ENCODE measurements at regions not wholly inside any gene's neighbourhood (a gene's known extent, or its start where the extent isn't known, plus 50 kb on each side); places are given as distances from the start of the nearest gene placed in this dataset.

DNA sequence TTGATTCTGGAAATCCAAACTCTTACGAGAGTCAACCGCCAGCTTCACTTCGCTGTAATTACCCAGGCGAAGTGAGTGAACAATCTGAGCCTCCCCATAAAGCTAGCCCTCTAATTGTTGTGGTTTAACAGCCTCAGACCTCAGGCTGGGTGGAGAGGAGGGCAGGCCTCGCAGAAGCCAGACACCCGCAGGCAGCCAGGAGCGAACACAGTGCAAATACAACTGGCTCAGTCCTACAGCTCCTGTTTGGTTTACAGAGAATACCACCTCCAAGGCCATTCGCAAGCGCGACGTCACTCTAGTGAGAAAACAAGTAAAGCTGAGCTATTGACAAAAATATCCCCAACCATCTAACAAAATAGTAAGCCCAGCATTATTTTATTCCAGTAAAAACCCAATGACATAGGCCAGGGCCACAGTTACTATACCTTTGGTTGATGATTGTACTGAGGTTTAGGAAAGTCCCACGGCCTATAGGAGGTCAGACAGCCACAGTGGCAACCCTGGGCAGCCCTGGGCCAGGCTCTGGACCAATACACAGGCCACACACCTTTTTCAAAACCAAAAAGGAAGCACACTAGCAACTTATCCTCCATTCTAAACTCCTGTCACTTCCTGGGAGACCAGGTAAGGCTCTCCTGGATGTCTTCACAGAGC lies 163.3 kb downstream of the ETS2 start:
- Histone ChIP-seq H2AK5ac (ENCODE audit: low read depth, low read length) (no peak overlapping the region), H3K9ac (ENCODE audit: low read depth, low read length, poor library complexity) (no peak overlapping the region), H2BK12ac (ENCODE audit: low read length) (no peak overlapping the region), H3K27ac (replicated peaks; ENCODE audit: low read length) (no peak overlapping the region), H3K23ac (ENCODE audit: low read depth, low read length, poor library complexity) (no peak overlapping the region), H2BK5ac (ENCODE audit: low read length) (no peak overlapping the region), H2BK15ac (ENCODE audit: low read length) (no peak overlapping the region), H2BK120ac (ENCODE audit: low read depth, low read length) (no peak overlapping the region), H3K79me1 (ENCODE audit: low read depth, low read length) (no peaks in the 10 kb centered on the region), H3K4me3 (ENCODE audit: low read length in 2 of 2) (no peak overlapping the region), H3K18ac (ENCODE audit: low read length) (no peak overlapping the region), H3K36me3 (replicated peaks in 1 of 2; ENCODE audit: control insufficient read depth in 2 of 2, insufficient read depth in 2 of 2, low read length in 2 of 2) (no peaks in the 10 kb centered on the region), H4K8ac (ENCODE audit: low read depth, low read length) (no peak overlapping the region), H2AFZ (ENCODE audit: low read length) (no peak overlapping the region), H3K9me3 (replicated peaks in 1 of 2; ENCODE audit: control insufficient read depth in 2 of 2, insufficient read depth in 1 of 2, low read depth in 1 of 2, low read length in 2 of 2) (no peaks in the 10 kb centered on the region), H3K4me1 (ENCODE audit: control insufficient read depth in 2 of 2, insufficient read depth in 1 of 2, low read depth in 1 of 2, low read length in 2 of 2) (peaks cover 5 to 6% of the 10 kb centered on the region in 2 donors), H3K4me2 (ENCODE audit: insufficient read depth, low read length, poor library complexity, severe bottlenecking) (no peak overlapping the region), H4K91ac (ENCODE audit: low read depth, low read length, poor library complexity) (no peak overlapping the region), H3K14ac (ENCODE audit: low read length) (no peak overlapping the region), H3K4ac (ENCODE audit: low read length) (no peak overlapping the region), H3K27me3 (ENCODE audit: control insufficient read depth in 3 of 3, insufficient read depth in 3 of 3, low read depth in 1 of 3, low read length in 3 of 3) (no peaks in the 10 kb centered on the region)
- no CpG with 5 or more reads among the region's 12 CpGs for WGBS, 2 donors (ENCODE audit: extremely low coverage in 2 of 2, insufficient read length in 2 of 2, insufficient replicate concordance in 1 of 2)
- DNase-seq (ENCODE audit: low spot score), result no peak

DNA sequence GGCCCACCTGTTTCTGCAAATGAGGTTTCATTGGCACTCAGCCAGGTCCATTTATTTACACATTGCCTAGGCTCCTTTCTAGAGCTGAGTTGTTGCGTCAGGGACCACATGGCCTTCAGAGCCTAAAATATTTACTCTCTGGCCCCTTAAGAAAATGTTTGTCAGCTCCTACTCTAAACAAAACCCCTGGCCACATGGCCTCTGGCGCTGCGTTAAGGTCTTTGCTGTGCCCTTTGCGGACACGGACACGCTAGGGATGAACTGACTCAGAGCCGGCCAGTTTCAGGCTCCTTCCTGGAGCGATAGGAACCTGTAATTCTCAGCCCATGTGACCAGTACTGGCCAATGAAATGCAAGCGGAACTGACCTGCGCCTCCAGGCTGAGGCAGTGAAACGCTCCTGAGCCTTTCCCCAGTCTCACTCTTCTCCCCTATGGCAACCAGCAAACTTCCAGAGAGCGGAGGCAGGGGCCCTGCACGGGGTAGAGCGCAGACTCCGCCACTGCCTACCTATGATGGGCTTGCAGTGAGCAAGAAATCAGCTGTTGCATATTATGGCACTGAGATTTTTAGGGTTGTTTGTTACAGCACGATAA lies 160.3 kb downstream of the ETS2 start:
- no peak overlapping the region for H2BK5ac ChIP-seq (ENCODE audit: low read length)
- no peaks in the 10 kb centered on the region for H3K79me1 ChIP-seq (ENCODE audit: low read depth, low read length)
- no peak overlapping the region for H3K14ac ChIP-seq (ENCODE audit: low read length)
- no peak overlapping the region for H2BK15ac ChIP-seq (ENCODE audit: low read length)
- H4K8ac ChIP-seq (ENCODE audit: low read depth, low read length), result no peak overlapping the region
- no peak for DNase-seq (ENCODE audit: low spot score)
- peaks cover 3 to 5% of the 10 kb centered on the region in 2 donors for H3K4me1 ChIP-seq (ENCODE audit: control insufficient read depth in 2 of 2, insufficient read depth in 1 of 2, low read depth in 1 of 2, low read length in 2 of 2)
- H3K23ac ChIP-seq (ENCODE audit: low read depth, low read length, poor library complexity), result no peak overlapping the region
- H3K4me3 ChIP-seq (ENCODE audit: low read length in 2 of 2), result no peak overlapping the region
- H3K18ac ChIP-seq (ENCODE audit: low read length), result no peak overlapping the region
- H3K9ac ChIP-seq (ENCODE audit: low read depth, low read length, poor library complexity), result no peak overlapping the region
- H3K27ac ChIP-seq (replicated peaks; ENCODE audit: low read length), result no peak overlapping the region
- H2AK5ac ChIP-seq (ENCODE audit: low read depth, low read length), result no peak overlapping the region
- no peak overlapping the region for H2BK120ac ChIP-seq (ENCODE audit: low read depth, low read length)
- H4K91ac ChIP-seq (ENCODE audit: low read depth, low read length, poor library complexity), result no peak overlapping the region
- no peaks in the 10 kb centered on the region for H3K36me3 ChIP-seq (replicated peaks in 1 of 2; ENCODE audit: control insufficient read depth in 2 of 2, insufficient read depth in 2 of 2, low read length in 2 of 2)
- H3K4ac ChIP-seq (ENCODE audit: low read length), result no peak overlapping the region
- WGBS, 2 donors (ENCODE audit: extremely low coverage in 2 of 2, insufficient read length in 2 of 2, insufficient replicate concordance in 1 of 2), result no CpG with 5 or more reads among the region's 16 CpGs
- no peak overlapping the region for H2BK12ac ChIP-seq (ENCODE audit: low read length)
- no peaks in the 10 kb centered on the region for H3K27me3 ChIP-seq (ENCODE audit: control insufficient read depth in 3 of 3, insufficient read depth in 3 of 3, low read depth in 1 of 3, low read length in 3 of 3)
- peak overlapping the region; percentile 2 for H2AFZ ChIP-seq (ENCODE audit: low read length)
- H3K9me3 ChIP-seq (replicated peaks in 1 of 2; ENCODE audit: control insufficient read depth in 2 of 2, insufficient read depth in 1 of 2, low read depth in 1 of 2, low read length in 2 of 2), result peaks cover 1 to 3% of the 10 kb centered on the region in 2 donors
- no peak overlapping the region for H3K4me2 ChIP-seq (ENCODE audit: insufficient read depth, low read length, poor library complexity, severe bottlenecking)

DNA sequence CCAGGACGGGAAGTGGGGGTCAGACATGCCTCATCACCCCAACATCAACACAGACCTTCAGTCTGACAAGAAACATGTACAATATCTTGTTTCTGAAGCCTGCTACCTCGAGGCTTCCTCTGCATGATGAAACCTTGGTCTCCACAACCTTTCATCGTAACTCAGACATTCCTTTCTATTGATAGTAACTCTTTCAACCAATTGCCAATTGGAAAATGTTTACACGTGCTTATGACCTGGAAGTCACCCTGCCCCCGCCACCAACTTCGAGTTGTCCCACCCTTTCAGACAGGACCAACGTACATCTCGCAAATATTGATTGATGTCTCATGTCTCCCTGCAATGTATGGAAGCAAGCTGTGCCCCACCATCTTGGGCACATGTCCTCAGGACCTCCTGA lies 159.5 kb downstream of the ETS2 start:
- Histone ChIP-seq H4K91ac (ENCODE audit: low read depth, low read length, poor library complexity) (no peak overlapping the region), H2AK5ac (ENCODE audit: low read depth, low read length) (no peak overlapping the region), H3K9me3 (replicated peaks in 1 of 2; ENCODE audit: control insufficient read depth in 2 of 2, insufficient read depth in 1 of 2, low read depth in 1 of 2, low read length in 2 of 2) (peaks cover 1 to 3% of the 10 kb centered on the region in 2 donors), H2BK15ac (ENCODE audit: low read length) (no peak overlapping the region), H3K4me1 (ENCODE audit: control insufficient read depth in 2 of 2, insufficient read depth in 1 of 2, low read depth in 1 of 2, low read length in 2 of 2) (peaks cover 0 to 2% of the 10 kb centered on the region in 2 donors), H3K4me3 (ENCODE audit: low read length in 2 of 2) (no peak overlapping the region), H2BK12ac (ENCODE audit: low read length) (peak overlapping the region; percentile 18), H3K27ac (replicated peaks; ENCODE audit: low read length) (no peak overlapping the region), H3K36me3 (replicated peaks in 1 of 2; ENCODE audit: control insufficient read depth in 2 of 2, insufficient read depth in 2 of 2, low read length in 2 of 2) (no peaks in the 10 kb centered on the region), H3K18ac (ENCODE audit: low read length) (no peak overlapping the region), H2BK5ac (ENCODE audit: low read length) (no peak overlapping the region), H3K23ac (ENCODE audit: low read depth, low read length, poor library complexity) (no peak overlapping the region), H3K14ac (ENCODE audit: low read length) (no peak overlapping the region), H3K79me1 (ENCODE audit: low read depth, low read length) (no peaks in the 10 kb centered on the region), H3K4ac (ENCODE audit: low read length) (no peak overlapping the region), H3K9ac (ENCODE audit: low read depth, low read length, poor library complexity) (no peak overlapping the region), H2AFZ (ENCODE audit: low read length) (no peak overlapping the region), H3K27me3 (ENCODE audit: control insufficient read depth in 3 of 3, insufficient read depth in 3 of 3, low read depth in 1 of 3, low read length in 3 of 3) (no peaks in the 10 kb centered on the region), H3K4me2 (ENCODE audit: insufficient read depth, low read length, poor library complexity, severe bottlenecking) (no peak overlapping the region), H2BK120ac (ENCODE audit: low read depth, low read length) (no peak overlapping the region), H4K8ac (ENCODE audit: low read depth, low read length) (no peak overlapping the region)
- DNase-seq (ENCODE audit: low spot score), result no peak
- WGBS, 2 donors (ENCODE audit: extremely low coverage in 2 of 2, insufficient read length in 2 of 2, insufficient replicate concordance in 1 of 2), result no CpG with 5 or more reads among the region's 8 CpGs

GRCh38 chr21:38963006-38963405 lies 157.3 kb downstream of the ETS2 start:
- H2BK12ac ChIP-seq (ENCODE audit: low read length), result no peak overlapping the region
- no peak overlapping the region for H3K14ac ChIP-seq (ENCODE audit: low read length)
- no peak overlapping the region for H3K23ac ChIP-seq (ENCODE audit: low read depth, low read length, poor library complexity)
- no CpG with 5 or more reads among the region's 6 CpGs for WGBS, 2 donors (ENCODE audit: extremely low coverage in 2 of 2, insufficient read length in 2 of 2, insufficient replicate concordance in 1 of 2)
- H2AK5ac ChIP-seq (ENCODE audit: low read depth, low read length), result no peak overlapping the region
- DNase-seq (ENCODE audit: low spot score), result no peak
- H3K4me2 ChIP-seq (ENCODE audit: insufficient read depth, low read length, poor library complexity, severe bottlenecking), result no peak overlapping the region
- H3K4me3 ChIP-seq (ENCODE audit: low read length in 2 of 2), result no peak overlapping the region
- no peak overlapping the region for H2BK5ac ChIP-seq (ENCODE audit: low read length)
- H3K79me1 ChIP-seq (ENCODE audit: low read depth, low read length), result no peaks in the 10 kb centered on the region
- no peak overlapping the region for H2BK120ac ChIP-seq (ENCODE audit: low read depth, low read length)
- no peak overlapping the region for H3K9ac ChIP-seq (ENCODE audit: low read depth, low read length, poor library complexity)
- H3K9me3 ChIP-seq (replicated peaks in 1 of 2; ENCODE audit: control insufficient read depth in 2 of 2, insufficient read depth in 1 of 2, low read depth in 1 of 2, low read length in 2 of 2), result peaks cover 1 to 3% of the 10 kb centered on the region in 2 donors
- H3K27me3 ChIP-seq (ENCODE audit: control insufficient read depth in 3 of 3, insufficient read depth in 3 of 3, low read depth in 1 of 3, low read length in 3 of 3), result peaks cover 0 to 3% (median 0%) of the 10 kb centered on the region in 3 experiments
- no peak overlapping the region for H4K8ac ChIP-seq (ENCODE audit: low read depth, low read length)
- no peaks in the 10 kb centered on the region for H3K36me3 ChIP-seq (replicated peaks in 1 of 2; ENCODE audit: control insufficient read depth in 2 of 2, insufficient read depth in 2 of 2, low read length in 2 of 2)
- no peak overlapping the region for H2AFZ ChIP-seq (ENCODE audit: low read length)
- no peak overlapping the region for H4K91ac ChIP-seq (ENCODE audit: low read depth, low read length, poor library complexity)
- H3K4ac ChIP-seq (ENCODE audit: low read length), result no peak overlapping the region
- peaks cover 0 to 2% of the 10 kb centered on the region in 2 donors for H3K4me1 ChIP-seq (ENCODE audit: control insufficient read depth in 2 of 2, insufficient read depth in 1 of 2, low read depth in 1 of 2, low read length in 2 of 2)
- no peak overlapping the region for H3K18ac ChIP-seq (ENCODE audit: low read length)
- no peak overlapping the region for H3K27ac ChIP-seq (replicated peaks; ENCODE audit: low read length)
- no peak overlapping the region for H2BK15ac ChIP-seq (ENCODE audit: low read length)
